Upper lobe of left lung (tissue), 6 donors: ENCODE measurements at regions not wholly inside any gene's neighbourhood (a gene's known extent, or its start where the extent isn't known, plus 50 kb on each side); places are given as distances from the start of the nearest gene placed in this dataset.

Experiments
- ATAC-seq, 2 donors: fragments of 200-7000 bp; cut with Tn5 transposase; one replicate each; pipeline ENCODE4 v1.9.1; 2022; ENCODE audit warnings: mild to moderate bottlenecking in 2 of 2, moderate library complexity in 2 of 2; ENCODE audit not compliant: low FRiP score in 2 of 2
- DNase-seq, 2 donors: peaks; one replicate each; pipeline ENCODE4 v3.0.0-alpha.2; 2019 to 2020
- H3K27ac ChIP-seq, 4 donors: fragments of 200-600 bp; sonication (generic); one replicate each; pipeline ENCODE4 v1.5.1; 2016 to 2019
- H3K27me3 ChIP-seq, 4 donors: fragments of 200-600 bp; sonication (generic); one replicate each; pipeline ENCODE4 v1.5.1; 2017 to 2019
- H3K36me3 ChIP-seq, 4 donors: fragments of 200-600 bp; sonication (generic); one replicate each; pipeline ENCODE4 v1.5.1; 2016 to 2019
- H3K4me1 ChIP-seq, 4 donors: fragments of 200-600 bp; sonication (generic); one replicate each; pipeline ENCODE4 v1.5.1; 2018 to 2019
- H3K4me3 ChIP-seq, 4 donors: fragments of 200-600 bp; sonication (generic); one replicate each; pipeline ENCODE4 v1.5.1; 2017 to 2019; ENCODE audit warnings: mild to moderate bottlenecking in 2 of 4, moderate library complexity in 1 of 4
- H3K9me3 ChIP-seq, 4 donors: fragments of 200-600 bp; sonication (generic); one replicate each; pipeline ENCODE4 v1.5.1; 2018 to 2019
- EP300 ChIP-seq, 4 donors: sonication (generic); formaldehyde crosslinking; IDR thresholded peaks; one replicate each; pipeline ENCODE4 v1.5.1; 2017; ENCODE audit warnings: antibody characterized with exemption in 4 of 4, control low read depth in 2 of 4
- POLR2A ChIP-seq, 4 donors: fragments of 450-650 bp; IDR thresholded peaks; one replicate each; pipeline ENCODE4 v1.5.1; 2016 to 2017; ENCODE audit warnings: antibody characterized with exemption in 4 of 4, mild to moderate bottlenecking in 2 of 4
- POLR2AphosphoS5 ChIP-seq, 2 donors: sonication (generic); formaldehyde crosslinking; IDR thresholded peaks; one replicate each; pipeline ENCODE4 v1.5.1; 2017; ENCODE audit warnings: antibody characterized with exemption in 2 of 2
- WGBS, 2 donors: methylation state at CpG; one replicate each; pipeline ENCODE4 v1.1.5; 2017 to 2018; 5-methylcytosine and 5-hydroxymethylcytosine counted together
- TF ChIP-seq, protein P1 (sequence below), 6 experiments: fragments of 450-650 bp in 4 of 6; fragments of 200-600 bp in 2 of 6; sonication (generic) in 2 of 6; IDR thresholded peaks; one replicate each; pipeline ENCODE4 v1.5.1; 2016 to 2019; ENCODE audit warnings: antibody characterized with exemption in 6 of 6
- donor health status: DM: no; HTN: no; CAD: no; lungs with moderate emphysema.
- donor health status: DM: no; HTN: yes; CAD: no; lungs with severe emphysema.

DNA sequence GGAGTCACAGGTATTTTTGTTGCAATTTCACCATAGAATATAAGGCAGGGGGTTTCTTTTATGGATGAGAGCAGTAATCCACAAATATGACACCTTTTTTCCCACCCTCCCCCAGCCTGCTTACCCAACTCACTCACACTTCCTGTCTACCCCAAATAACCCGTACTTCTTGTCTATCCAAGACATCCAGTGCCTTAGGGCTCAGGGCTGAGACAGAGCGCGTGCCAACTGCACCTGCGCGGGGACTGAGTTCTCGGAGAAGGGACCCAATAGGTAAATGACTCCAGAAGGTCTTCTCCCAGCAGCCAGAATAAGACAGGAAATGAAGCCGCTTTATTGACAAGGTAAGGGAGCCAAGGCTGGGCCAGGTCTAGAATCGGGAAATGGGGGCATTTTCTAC, 369.1 kb downstream of the SIPA1L2 start:
- TF ChIP-seq EP300 (IDR thresholded peaks at IDR 0.05) (no peak), POLR2A (IDR thresholded peaks at IDR 0.05) (no peak), POLR2AphosphoS5 (IDR thresholded peaks at IDR 0.05) (no peak)
- TF ChIP-seq, protein P1, sequence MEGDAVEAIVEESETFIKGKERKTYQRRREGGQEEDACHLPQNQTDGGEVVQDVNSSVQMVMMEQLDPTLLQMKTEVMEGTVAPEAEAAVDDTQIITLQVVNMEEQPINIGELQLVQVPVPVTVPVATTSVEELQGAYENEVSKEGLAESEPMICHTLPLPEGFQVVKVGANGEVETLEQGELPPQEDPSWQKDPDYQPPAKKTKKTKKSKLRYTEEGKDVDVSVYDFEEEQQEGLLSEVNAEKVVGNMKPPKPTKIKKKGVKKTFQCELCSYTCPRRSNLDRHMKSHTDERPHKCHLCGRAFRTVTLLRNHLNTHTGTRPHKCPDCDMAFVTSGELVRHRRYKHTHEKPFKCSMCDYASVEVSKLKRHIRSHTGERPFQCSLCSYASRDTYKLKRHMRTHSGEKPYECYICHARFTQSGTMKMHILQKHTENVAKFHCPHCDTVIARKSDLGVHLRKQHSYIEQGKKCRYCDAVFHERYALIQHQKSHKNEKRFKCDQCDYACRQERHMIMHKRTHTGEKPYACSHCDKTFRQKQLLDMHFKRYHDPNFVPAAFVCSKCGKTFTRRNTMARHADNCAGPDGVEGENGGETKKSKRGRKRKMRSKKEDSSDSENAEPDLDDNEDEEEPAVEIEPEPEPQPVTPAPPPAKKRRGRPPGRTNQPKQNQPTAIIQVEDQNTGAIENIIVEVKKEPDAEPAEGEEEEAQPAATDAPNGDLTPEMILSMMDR (IDR thresholded peaks at IDR 0.05): no peak
- peak in 1 of 2 donors; percentile 31 for DNase-seq
- H3K4me3 ChIP-seq: no peak overlapping the region
- H3K9me3 ChIP-seq: no peaks in the 10 kb centered on the region
- H3K4me1 ChIP-seq: no peaks in the 10 kb centered on the region
- H3K27ac ChIP-seq: no peak overlapping the region
- no peaks in the 10 kb centered on the region for H3K27me3 ChIP-seq
- no peak for ATAC-seq
- 80% methylated on average over 8 of the region's 8 CpGs for WGBS, 2 donors
- H3K36me3 ChIP-seq: no peaks in the 10 kb centered on the region

DNA sequence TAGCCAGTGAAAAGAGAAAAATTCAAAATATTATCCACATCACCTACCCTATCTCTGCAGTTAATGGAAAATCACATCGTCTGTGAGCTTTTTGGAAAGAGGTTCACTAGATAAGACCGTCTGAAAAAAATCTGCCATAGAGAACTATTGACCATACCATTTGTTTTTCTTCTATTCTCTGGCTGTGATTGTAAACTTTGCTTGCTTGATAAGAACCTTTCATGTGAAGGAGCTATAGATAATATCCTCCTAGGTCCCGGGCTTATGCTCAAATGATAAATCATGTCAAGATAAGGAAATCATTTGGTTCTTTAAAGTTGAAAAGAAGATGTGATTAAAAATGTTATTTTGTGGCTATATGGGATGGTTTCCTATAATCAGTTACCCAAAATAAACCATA, 369.9 kb downstream of the SIPA1L2 start:
- Histone ChIP-seq H3K36me3 (no peaks in the 10 kb centered on the region), H3K27ac (no peak overlapping the region), H3K4me3 (no peak overlapping the region), H3K9me3 (no peaks in the 10 kb centered on the region), H3K27me3 (no peaks in the 10 kb centered on the region), H3K4me1 (no peaks in the 10 kb centered on the region)
- TF ChIP-seq, protein P1 (IDR thresholded peaks at IDR 0.05): no peak
- TF ChIP-seq POLR2AphosphoS5 (IDR thresholded peaks at IDR 0.05) (no peak), POLR2A (IDR thresholded peaks at IDR 0.05) (no peak), EP300 (IDR thresholded peaks at IDR 0.05) (no peak)
- DNase-seq: no peak
- no peak for ATAC-seq
- WGBS, 2 donors: 27% methylated on average over 3 of the region's 3 CpGs

DNA sequence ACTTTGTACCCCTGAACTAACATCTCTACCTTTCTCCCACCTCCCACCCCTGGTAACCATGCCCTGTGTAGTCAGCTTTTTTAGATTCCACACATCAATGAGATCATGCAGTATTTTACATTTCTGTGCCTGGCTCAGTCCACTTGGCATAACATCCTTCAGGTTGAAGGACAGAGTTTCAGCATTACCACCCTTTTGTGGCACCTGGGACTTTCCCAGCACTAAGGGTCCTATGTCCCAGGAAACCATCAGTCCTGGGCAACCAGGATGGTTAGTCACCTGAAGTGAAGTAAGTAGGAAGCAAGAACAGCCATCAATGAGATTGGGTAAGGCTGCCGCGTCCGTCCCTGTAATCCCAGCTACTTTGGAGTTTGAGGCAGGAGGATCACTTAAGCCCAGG, 370.6 kb downstream of the SIPA1L2 start:
- Histone ChIP-seq H3K36me3 (no peaks in the 10 kb centered on the region), H3K27me3 (no peaks in the 10 kb centered on the region), H3K27ac (no peak overlapping the region), H3K4me3 (no peak overlapping the region), H3K4me1 (no peaks in the 10 kb centered on the region), H3K9me3 (no peaks in the 10 kb centered on the region)
- WGBS, 2 donors: 83 to 84% methylated on average over 3 of the region's 3 CpGs
- DNase-seq: no peak
- no peak for ATAC-seq
- TF ChIP-seq POLR2AphosphoS5 (IDR thresholded peaks at IDR 0.05) (no peak), POLR2A (IDR thresholded peaks at IDR 0.05) (no peak), EP300 (IDR thresholded peaks at IDR 0.05) (no peak)
- TF ChIP-seq, protein P1 (IDR thresholded peaks at IDR 0.05): no peak

DNA sequence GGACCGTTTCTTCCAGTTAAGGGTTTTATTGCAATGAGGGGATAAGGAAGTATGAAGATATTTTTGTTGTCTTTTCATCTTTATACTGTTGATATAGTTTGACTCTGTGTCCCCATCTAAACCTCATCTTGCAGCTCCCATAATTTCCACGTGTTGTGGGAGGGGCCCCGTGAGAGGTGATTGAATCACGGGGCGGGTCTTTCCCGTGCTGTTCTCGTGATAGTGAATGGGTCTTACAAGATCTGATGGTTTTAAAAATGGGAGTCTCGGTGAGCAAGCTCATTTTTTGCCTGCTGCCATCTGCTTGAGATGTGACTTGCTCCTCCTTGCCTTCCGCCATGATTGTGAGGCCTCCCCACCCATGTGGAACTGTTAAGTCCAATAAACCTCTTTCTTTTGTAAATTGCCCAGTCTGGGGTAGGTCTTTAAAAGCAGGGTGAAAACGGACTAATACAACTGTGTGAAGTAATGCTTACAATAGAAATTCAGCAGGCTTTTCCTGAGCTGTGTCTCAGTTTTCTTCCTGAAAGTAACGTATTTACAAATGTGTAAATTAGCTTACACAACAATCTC, 377.3 kb downstream of the SIPA1L2 start:
- 44 to 58% methylated on average over 11 of the region's 11 CpGs for WGBS, 2 donors
- Histone ChIP-seq H3K9me3 (no peaks in the 10 kb centered on the region), H3K4me1 (no peaks in the 10 kb centered on the region), H3K27ac (no peak overlapping the region), H3K36me3 (no peaks in the 10 kb centered on the region), H3K4me3 (no peak overlapping the region), H3K27me3 (no peaks in the 10 kb centered on the region)
- TF ChIP-seq POLR2A (IDR thresholded peaks at IDR 0.05) (no peak), EP300 (IDR thresholded peaks at IDR 0.05) (no peak), POLR2AphosphoS5 (IDR thresholded peaks at IDR 0.05) (no peak)
- TF ChIP-seq, protein P1 (IDR thresholded peaks at IDR 0.05): no peak
- no peak for ATAC-seq
- no peak for DNase-seq

DNA sequence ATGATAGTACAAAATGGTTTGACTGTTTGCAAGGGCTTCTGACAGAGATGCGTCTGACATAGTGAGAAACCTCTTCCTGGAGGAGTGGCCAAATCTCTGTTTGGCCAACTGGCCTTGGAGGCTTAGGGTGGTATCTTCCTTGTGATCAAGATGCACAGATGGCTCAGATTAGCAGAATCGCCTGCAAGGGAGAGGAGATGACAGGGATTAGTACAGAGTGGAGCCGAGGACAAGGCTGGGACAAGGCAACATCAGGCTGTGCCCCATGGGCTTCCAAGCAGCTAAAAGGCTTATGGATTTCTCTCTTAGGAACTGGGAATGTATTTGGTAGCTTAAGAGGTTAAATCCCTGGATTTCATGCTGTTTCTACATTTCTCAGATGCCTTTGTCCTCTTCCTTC, 379.1 kb downstream of the SIPA1L2 start:
- no peak overlapping the region for H3K4me3 ChIP-seq
- H3K27me3 ChIP-seq: no peaks in the 10 kb centered on the region
- H3K4me1 ChIP-seq: no peaks in the 10 kb centered on the region
- WGBS, 2 donors: 88 to 89% methylated on average over 3 of the region's 3 CpGs
- H3K36me3 ChIP-seq: no peaks in the 10 kb centered on the region
- no peak for ATAC-seq
- DNase-seq: no peak
- TF ChIP-seq, protein P1 (IDR thresholded peaks at IDR 0.05): no peak
- TF ChIP-seq POLR2A (IDR thresholded peaks at IDR 0.05): no peak
- TF ChIP-seq EP300 (IDR thresholded peaks at IDR 0.05): no peak
- no peak for TF ChIP-seq POLR2AphosphoS5 (IDR thresholded peaks at IDR 0.05)
- no peak overlapping the region for H3K27ac ChIP-seq
- H3K9me3 ChIP-seq: no peaks in the 10 kb centered on the region
